GM12878 (cell line): ENCODE measurements at regions not wholly inside any gene's neighbourhood (a gene's known extent, or its start where the extent isn't known, plus 50 kb on each side); places are given as distances from the start of the nearest gene placed in this dataset.

Experiments used
- ATF7 ChIP-seq: fragments of 450-650 bp; IDR thresholded peaks from 2 replicates; pipeline ENCODE4 v1.6.1; 2016; ENCODE audit warnings: low read depth, mild to moderate bottlenecking
- CREM ChIP-seq: IDR thresholded peaks from 2 replicates; pipeline ENCODE4 v1.6.1; 2014; ENCODE audit warnings: antibody characterized with exemption, low read depth
- CTCF ChIP-seq, 3 experiments: IDR thresholded peaks in 2 of 3; conservative IDR thresholded peaks in 1 of 3; 2 replicates each; pipeline ENCODE4 v1.5.1; 2011; ENCODE audit warnings: low read depth in 3 of 3, low read length in 3 of 3, mild to moderate bottlenecking in 3 of 3, control low read depth in 2 of 3, moderate library complexity in 2 of 3, inconsistent platforms in 1 of 3, mixed read lengths in 1 of 3; ENCODE audit not compliant: control insufficient read depth in 2 of 3, insufficient read depth in 1 of 3; ENCODE audit errors: extremely low read depth in 1 of 3
- ELK1 ChIP-seq: IDR thresholded peaks from 2 replicates; pipeline ENCODE4 v1.6.1; 2012; ENCODE audit warnings: low read depth, low read length, improper control_type of control experiment
- MTA2 ChIP-seq: fragments of 450-650 bp; IDR thresholded peaks from 2 replicates; pipeline ENCODE4 v1.6.1; 2016; ENCODE audit warnings: low read depth, mild to moderate bottlenecking, moderate library complexity
- POLR2A ChIP-seq: IDR thresholded peaks from 2 replicates; pipeline ENCODE4 v1.6.1; 2011; ENCODE audit warnings: low read depth, mild to moderate bottlenecking, low read length
- RAD51 ChIP-seq: fragments of 450-650 bp; IDR thresholded peaks from 2 replicates; pipeline ENCODE4 v1.6.1; 2016; ENCODE audit warnings: moderate library complexity, mild to moderate bottlenecking, inconsistent platforms
- RCOR1 ChIP-seq: conservative IDR thresholded peaks from 2 replicates; pipeline ENCODE4 v1.6.1; 2012; ENCODE audit warnings: low read depth, low read length, improper control_type of control experiment
- RFX5 ChIP-seq: IDR thresholded peaks from 2 replicates; pipeline ENCODE4 v1.6.1; 2011; ENCODE audit warnings: low read depth, low read length, improper control_type of control experiment
- SMC3 ChIP-seq: IDR thresholded peaks from 2 replicates; pipeline ENCODE4 v1.6.1; 2011; ENCODE audit warnings: low read length, improper control_type of control experiment, borderline replicate concordance
- ZNF274 ChIP-seq: IDR thresholded peaks from one replicate; pipeline ENCODE4 v1.8.0; 2011; ENCODE audit not compliant: insufficient read length, insufficient read depth

GRCh38 chr17:77299256-77300015 lies 158.7 kb downstream of the SEC14L1 start:
- no peak for TF ChIP-seq CTCF (IDR thresholded peaks at IDR 0.05 in 2 of 3, conservative IDR thresholded peaks at IDR 0.05 in 1 of 3; ENCODE audit: control insufficient read depth in 2 of 3, extremely low read depth in 1 of 3, insufficient read depth in 1 of 3, low read depth in 3 of 3, low read length in 3 of 3)
- no peak for TF ChIP-seq POLR2A
- TF ChIP-seq SMC3, result no peak
- TF ChIP-seq RFX5, result no peak
- no peak for TF ChIP-seq ZNF274
- TF ChIP-seq RAD51, result no peak
- no peak for TF ChIP-seq ELK1
- TF ChIP-seq CREM, result no peak
- no peak for TF ChIP-seq MTA2
- TF ChIP-seq ATF7, result no peak
- no peak for TF ChIP-seq RCOR1
